H1 (cell line): ENCODE measurements at regions not wholly inside any gene's neighbourhood (a gene's known extent, or its start where the extent isn't known, plus 50 kb on each side); places are given as distances from the start of the nearest gene placed in this dataset.

ENCODE experiments used
- BRCA1 ChIP-seq: IDR thresholded peaks from 2 replicates; pipeline ENCODE4 v1.6.1; 2012; ENCODE audit warnings: low read depth, low read length, improper control_type of control experiment
- CEBPB ChIP-seq: IDR thresholded peaks from 2 replicates; pipeline ENCODE4 v1.6.1; 2012; ENCODE audit warnings: low read depth, low read length
- EP300 ChIP-seq, 2 experiments: IDR thresholded peaks; 1 replicate in 1 of 2; 2 replicates in 1 of 2; pipeline ENCODE4 v1.6.1; 2011 to 2012; ENCODE audit warnings: low read depth in 2 of 2, low read length in 2 of 2, mild to moderate bottlenecking in 2 of 2, borderline replicate concordance in 1 of 2, inconsistent platforms in 1 of 2, moderate library complexity in 1 of 2
- POLR2A ChIP-seq, 2 experiments: IDR thresholded peaks; 1 replicate in 1 of 2; 2 replicates in 1 of 2; pipeline ENCODE4 v1.6.1; 2011; ENCODE audit warnings: low read depth in 2 of 2, low read length in 2 of 2, mild to moderate bottlenecking in 2 of 2; ENCODE audit errors: control extremely low read depth in 1 of 2
- POU5F1 ChIP-seq: IDR thresholded peaks from 2 replicates; pipeline ENCODE4 v1.6.1; 2011; ENCODE audit warnings: low read depth, mild to moderate bottlenecking, low read length, moderate library complexity
- RBBP5 ChIP-seq: IDR thresholded peaks from 2 replicates; pipeline ENCODE4 v1.7.1; 2012; ENCODE audit warnings: low read depth, mild to moderate bottlenecking, inconsistent platforms, low read length, moderate library complexity, borderline replicate concordance
- SP1 ChIP-seq: IDR thresholded peaks from 2 replicates; pipeline ENCODE4 v1.6.1; 2011; ENCODE audit warnings: low read depth, low read length
- SP2 ChIP-seq: IDR thresholded peaks from 2 replicates; pipeline ENCODE4 v1.6.1; 2012; ENCODE audit warnings: mild to moderate bottlenecking, low read length, inconsistent platforms
- TCF12 ChIP-seq: IDR thresholded peaks from 2 replicates; pipeline ENCODE4 v1.6.1; 2011; ENCODE audit warnings: low read depth, mild to moderate bottlenecking, low read length
- TF ChIP-seq, protein P1 (sequence below), 3 experiments: IDR thresholded peaks; 1 replicate in 2 of 3; 2 replicates in 1 of 3; pipeline versions ENCODE4 v1.5.1 to v1.6.1; 2011; ENCODE audit warnings: low read length in 3 of 3, mild to moderate bottlenecking in 3 of 3, inconsistent platforms in 2 of 3, low read depth in 1 of 3, moderate library complexity in 1 of 3; ENCODE audit not compliant: insufficient read depth in 1 of 3; ENCODE audit errors: control extremely low read depth in 1 of 3

DNA sequence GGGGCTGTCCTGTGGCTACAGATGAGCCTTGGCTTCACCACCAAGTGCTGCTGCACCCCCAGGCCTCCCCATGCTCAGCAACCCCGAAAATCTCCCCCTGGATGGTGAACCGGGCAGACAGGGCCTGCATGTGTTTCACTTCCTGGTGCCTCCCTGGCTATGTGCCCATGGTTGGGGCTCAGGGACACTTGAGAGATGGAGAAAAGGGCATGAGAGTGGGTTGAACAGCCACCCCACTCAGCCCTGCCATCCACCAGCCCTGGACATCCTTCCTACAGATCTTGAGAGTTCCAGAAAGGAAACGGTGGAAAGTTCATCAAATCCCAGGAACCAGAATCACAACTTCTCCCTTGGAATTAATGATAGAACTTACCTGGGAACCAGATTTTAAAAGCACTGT, 74.7 kb upstream of the TEX51 start:
- TF ChIP-seq EP300 (IDR thresholded peaks at IDR 0.05; ENCODE audit: borderline replicate concordance in 1 of 2, low read depth in 2 of 2, low read length in 2 of 2) (no peak), BRCA1 (no peak), POU5F1 (no peak), CEBPB (no peak), RBBP5 (no peak), TCF12 (no peak), SP1 (no peak), SP2 (no peak), POLR2A (IDR thresholded peaks at IDR 0.05; ENCODE audit: control extremely low read depth in 1 of 2, low read depth in 2 of 2, low read length in 2 of 2) (no peak)
- TF ChIP-seq, protein P1, sequence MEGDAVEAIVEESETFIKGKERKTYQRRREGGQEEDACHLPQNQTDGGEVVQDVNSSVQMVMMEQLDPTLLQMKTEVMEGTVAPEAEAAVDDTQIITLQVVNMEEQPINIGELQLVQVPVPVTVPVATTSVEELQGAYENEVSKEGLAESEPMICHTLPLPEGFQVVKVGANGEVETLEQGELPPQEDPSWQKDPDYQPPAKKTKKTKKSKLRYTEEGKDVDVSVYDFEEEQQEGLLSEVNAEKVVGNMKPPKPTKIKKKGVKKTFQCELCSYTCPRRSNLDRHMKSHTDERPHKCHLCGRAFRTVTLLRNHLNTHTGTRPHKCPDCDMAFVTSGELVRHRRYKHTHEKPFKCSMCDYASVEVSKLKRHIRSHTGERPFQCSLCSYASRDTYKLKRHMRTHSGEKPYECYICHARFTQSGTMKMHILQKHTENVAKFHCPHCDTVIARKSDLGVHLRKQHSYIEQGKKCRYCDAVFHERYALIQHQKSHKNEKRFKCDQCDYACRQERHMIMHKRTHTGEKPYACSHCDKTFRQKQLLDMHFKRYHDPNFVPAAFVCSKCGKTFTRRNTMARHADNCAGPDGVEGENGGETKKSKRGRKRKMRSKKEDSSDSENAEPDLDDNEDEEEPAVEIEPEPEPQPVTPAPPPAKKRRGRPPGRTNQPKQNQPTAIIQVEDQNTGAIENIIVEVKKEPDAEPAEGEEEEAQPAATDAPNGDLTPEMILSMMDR (IDR thresholded peaks at IDR 0.05; ENCODE audit: control extremely low read depth in 1 of 3, insufficient read depth in 1 of 3, low read depth in 1 of 3, low read length in 3 of 3) = no peak
